Activated CD4-positive, alpha-beta memory T cell treated with anti-CD3 and anti-CD28 coated beads, Interleukin-2, amount 10 ng/mL, durations not matched to agents 7 days and 5 days (primary cell): ENCODE measurements at regions not wholly inside any gene's neighbourhood (a gene's known extent, or its start where the extent isn't known, plus 50 kb on each side); places are given as distances from the start of the nearest gene placed in this dataset.
"Not testable (repeated sequence)": the region's sequence is repeated elsewhere in the genome, so short reads cannot be mapped to it uniquely, and the experiment has no call there.

Experiments
- CTCF ChIA-PET: fragments of 350-600 bp; sonication (Branson Sonifier 250); formaldehyde crosslinking; loops from one replicate; lab custom pipeline; 2021; ENCODE audit warnings: antibody characterized with exemption, inconsistent platforms; lab: Charles Lee
- POLR2A ChIA-PET: fragments of 350-600 bp; sonication (Branson Sonifier 250); formaldehyde crosslinking; loops from one replicate; lab custom pipeline; 2021; ENCODE audit warnings: antibody characterized with exemption; lab: Charles Lee
- DNase-seq: peaks from one replicate; pipeline ENCODE4 v3.0.0-alpha.2; 2020
- H3K27ac Mint-ChIP-seq: one replicate; pipeline ENCODE4 v1.8.0; 2021; ENCODE audit warnings: mild to moderate bottlenecking, mixed read lengths
- H3K27me3 Mint-ChIP-seq: one replicate; pipeline ENCODE4 v1.8.0; 2021; ENCODE audit warnings: mixed read lengths
- H3K36me3 Mint-ChIP-seq: one replicate; pipeline ENCODE4 v1.8.0; 2021; ENCODE audit warnings: low read depth, mixed read lengths
- H3K4me1 Mint-ChIP-seq: one replicate; pipeline ENCODE4 v1.8.0; 2021; ENCODE audit warnings: mixed read lengths
- H3K4me3 Mint-ChIP-seq: one replicate; pipeline ENCODE4 v1.8.0; 2021; ENCODE audit warnings: mild to moderate bottlenecking, mixed read lengths
- H3K9me3 Mint-ChIP-seq: one replicate; pipeline ENCODE4 v1.8.0; 2021; ENCODE audit warnings: mixed read lengths

DNA sequence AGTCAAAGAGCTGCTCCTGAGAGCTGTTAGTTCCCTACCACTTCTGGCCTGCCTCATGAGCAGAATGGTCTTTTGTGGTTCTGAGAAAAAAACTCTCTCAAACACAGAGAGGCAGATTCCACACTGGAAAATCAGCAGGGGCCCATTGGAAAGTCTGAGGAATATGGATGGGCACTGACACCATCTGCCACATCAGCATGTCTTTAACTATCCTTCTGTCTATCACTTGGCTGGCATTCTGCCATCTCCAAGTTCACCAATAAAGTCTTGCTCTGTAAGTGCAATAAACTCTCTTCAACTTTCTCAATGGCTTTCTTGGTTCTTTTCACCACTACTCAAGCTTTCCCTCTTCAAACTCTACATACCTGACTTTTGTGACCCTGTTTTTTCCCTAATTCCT, 101.3 kb upstream of the GALNT15 start:
- H3K27ac Mint-ChIP-seq: no peak overlapping the region

DNA sequence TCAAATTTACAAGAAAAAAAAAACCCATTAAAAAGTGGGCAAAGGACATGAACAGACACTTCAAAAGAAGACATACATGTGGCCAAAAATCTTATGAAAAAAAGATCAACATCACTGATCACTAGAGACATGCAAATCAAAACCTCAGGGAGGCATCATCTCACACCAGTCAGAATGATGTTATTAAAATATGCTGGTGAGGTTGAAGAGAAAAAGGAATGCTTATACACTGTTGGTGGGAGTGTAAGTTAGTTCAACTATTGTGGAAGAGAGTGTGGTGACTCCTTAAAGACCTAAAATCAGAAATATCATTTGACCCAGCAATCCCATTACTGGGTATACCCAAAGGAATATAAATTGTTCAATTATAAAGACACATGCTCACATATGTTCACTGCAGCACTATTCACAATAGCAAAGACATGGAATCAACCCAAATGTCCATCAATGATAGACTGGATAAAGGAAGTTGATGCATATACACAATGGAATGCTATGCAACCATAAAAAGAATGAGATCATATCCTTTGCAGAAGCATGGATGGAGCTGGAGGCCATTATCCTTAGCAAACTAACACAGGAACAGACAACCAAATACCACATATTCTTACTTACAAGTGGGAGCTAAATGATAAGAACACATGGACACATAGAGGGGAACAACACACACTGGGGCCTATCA, 100.3 kb upstream of the GALNT15 start:
- H3K27me3 Mint-ChIP-seq, POLR2A ChIA-PET, H3K36me3 Mint-ChIP-seq, DNase-seq, H3K9me3 Mint-ChIP-seq, H3K4me1 Mint-ChIP-seq, H3K4me3 Mint-ChIP-seq, H3K27ac Mint-ChIP-seq: not testable (repeated sequence)
- CTCF ChIA-PET: interaction anchor here (0.8 kb wide), 1 partner anchor 25 kb away, joined by 3 read pairs; no protein-coding TSS in a partner anchor

More for the DNA sequence above, 101.3 kb upstream of the GALNT15 start:
- ChIA-PET CTCF (interaction anchor here (1.6 kb wide), 1 partner anchor 106 kb away, joined by 3 read pairs; no protein-coding TSS in a partner anchor), POLR2A (no interaction called here)
- Mint-ChIP-seq H3K4me3 (no peak overlapping the region), H3K9me3 (peaks cover 6% of the 10 kb centered on the region), H3K36me3 (no peaks in the 10 kb centered on the region), H3K4me1 (no peaks in the 10 kb centered on the region), H3K27me3 (peaks cover 6% of the 10 kb centered on the region)
- no peak for DNase-seq

DNA sequence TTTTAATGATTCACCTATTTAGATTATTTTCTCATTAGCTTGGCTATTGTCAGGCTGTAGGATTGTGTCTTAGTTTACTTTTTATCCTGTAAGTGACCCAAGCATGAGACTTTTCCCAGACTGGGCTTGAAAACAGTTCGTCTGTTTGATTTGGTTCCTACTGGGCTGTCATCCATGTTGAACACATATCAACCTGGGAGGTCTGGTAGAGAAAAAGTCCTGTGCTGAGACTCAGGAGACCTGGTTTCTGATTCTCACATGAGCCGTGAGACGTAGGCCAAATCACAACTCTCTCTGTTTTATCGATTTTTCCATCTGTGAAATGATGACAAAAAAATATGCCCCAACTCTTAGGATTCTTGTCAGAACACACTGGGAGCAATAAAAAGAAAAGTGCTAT, 98.8 kb upstream of the GALNT15 start:
- Mint-ChIP-seq H3K9me3 (peaks cover 8% of the 10 kb centered on the region), H3K27me3 (peaks cover 6% of the 10 kb centered on the region), H3K4me1 (no peaks in the 10 kb centered on the region), H3K4me3 (no peak overlapping the region), H3K36me3 (no peaks in the 10 kb centered on the region), H3K27ac (no peak overlapping the region)
- DNase-seq: no peak
- CTCF ChIA-PET: no interaction called here
- POLR2A ChIA-PET: no interaction called here

DNA sequence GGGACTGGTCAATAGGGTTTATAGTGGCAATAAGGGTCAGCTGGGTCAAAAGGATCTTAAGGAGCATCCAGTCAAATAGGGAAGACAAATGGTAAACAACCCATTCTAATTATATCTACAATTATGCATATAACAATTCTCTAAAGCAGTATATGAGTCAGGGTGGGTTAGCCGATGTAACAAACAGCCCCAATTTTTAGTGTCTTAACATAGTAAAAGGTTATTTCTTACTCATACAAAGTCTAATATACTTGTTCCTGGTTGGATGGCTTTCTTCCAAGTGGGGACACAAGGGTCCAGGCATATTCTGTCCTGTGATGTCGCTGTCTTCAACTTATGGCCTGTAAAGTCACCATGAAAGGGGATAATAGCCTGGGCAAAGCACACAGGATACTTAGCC, 97.9 kb upstream of the GALNT15 start:
- Mint-ChIP-seq H3K36me3 (no peaks in the 10 kb centered on the region), H3K9me3 (peaks cover 13% of the 10 kb centered on the region), H3K4me3 (no peak overlapping the region), H3K27me3 (peaks cover 6% of the 10 kb centered on the region), H3K4me1 (no peaks in the 10 kb centered on the region), H3K27ac (no peak overlapping the region)
- no peak for DNase-seq
- ChIA-PET POLR2A (no interaction called here), CTCF (no interaction called here)

DNA sequence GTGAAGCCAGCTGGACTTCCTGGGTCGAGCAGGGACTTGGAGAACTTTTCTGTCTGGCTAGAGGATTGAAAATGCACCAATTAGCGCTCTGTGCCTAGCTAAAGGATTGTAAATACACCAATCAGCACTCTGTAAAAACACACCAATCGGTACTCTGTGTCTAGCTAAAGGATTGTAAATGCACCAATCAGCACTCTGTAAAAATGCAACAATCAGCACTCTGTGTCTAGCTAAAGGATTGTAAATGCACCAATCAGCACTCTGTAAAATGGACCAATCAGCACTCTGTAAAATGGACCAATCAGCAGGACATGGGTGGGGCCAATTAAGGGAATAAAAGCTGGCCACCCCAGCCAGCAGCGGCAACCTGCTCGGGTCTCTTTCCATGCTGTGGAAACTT, 97.3 kb upstream of the GALNT15 start:
- DNase-seq, POLR2A ChIA-PET, H3K27ac Mint-ChIP-seq, CTCF ChIA-PET, H3K4me1 Mint-ChIP-seq, H3K36me3 Mint-ChIP-seq, H3K4me3 Mint-ChIP-seq, H3K27me3 Mint-ChIP-seq: not testable (repeated sequence)
- H3K9me3 Mint-ChIP-seq: peaks cover 17% of the 10 kb centered on the region

DNA sequence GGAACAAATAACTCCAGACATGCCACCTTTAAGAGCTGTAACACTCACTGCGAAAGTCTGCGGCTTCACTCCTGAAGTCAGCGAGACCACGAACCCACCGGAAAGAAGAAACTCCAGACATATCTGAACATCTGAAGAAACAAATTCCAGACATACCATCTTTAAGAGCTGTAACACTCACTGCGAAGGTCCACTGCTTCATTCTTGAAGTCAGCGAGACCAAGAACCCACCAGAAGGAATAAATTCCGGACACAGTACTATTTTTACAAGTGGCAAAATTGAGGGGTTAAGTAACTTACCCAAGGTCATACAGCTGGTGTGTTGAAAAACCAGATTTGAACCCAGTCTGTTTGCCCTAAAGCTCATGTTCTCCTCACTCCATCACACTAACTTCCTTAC, 96.8 kb upstream of the GALNT15 start:
- H3K4me3 Mint-ChIP-seq, POLR2A ChIA-PET, CTCF ChIA-PET, DNase-seq, H3K36me3 Mint-ChIP-seq, H3K4me1 Mint-ChIP-seq, H3K27me3 Mint-ChIP-seq, H3K27ac Mint-ChIP-seq: not testable (repeated sequence)
- H3K9me3 Mint-ChIP-seq: peaks cover 22% of the 10 kb centered on the region

DNA sequence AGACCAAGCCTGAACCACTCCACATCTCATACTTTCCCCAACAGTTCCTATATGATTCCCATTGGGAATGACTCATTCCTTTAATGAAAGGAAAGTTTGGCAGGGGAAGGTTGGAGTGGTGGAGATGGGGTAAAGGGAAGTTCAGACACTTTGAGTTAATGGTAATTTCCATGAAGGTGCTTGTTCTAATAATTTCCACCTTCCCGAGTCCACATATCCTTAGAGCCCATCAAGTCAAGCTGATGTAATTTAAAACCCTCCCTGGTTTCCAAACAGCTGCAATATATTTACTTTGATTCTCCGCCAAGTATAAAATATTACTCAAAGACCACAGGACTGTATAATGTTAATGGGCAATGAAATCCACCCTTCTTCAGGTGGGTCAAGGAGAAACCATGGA, 95.0 kb upstream of the GALNT15 start:
- POLR2A ChIA-PET: no interaction called here
- Mint-ChIP-seq H3K9me3 (peaks cover 27% of the 10 kb centered on the region), H3K27me3 (peaks cover 6% of the 10 kb centered on the region), H3K4me3 (no peak overlapping the region), H3K36me3 (peaks cover 3% of the 10 kb centered on the region), H3K27ac (no peak overlapping the region), H3K4me1 (no peaks in the 10 kb centered on the region)
- no peak for DNase-seq
- CTCF ChIA-PET: no interaction called here

DNA sequence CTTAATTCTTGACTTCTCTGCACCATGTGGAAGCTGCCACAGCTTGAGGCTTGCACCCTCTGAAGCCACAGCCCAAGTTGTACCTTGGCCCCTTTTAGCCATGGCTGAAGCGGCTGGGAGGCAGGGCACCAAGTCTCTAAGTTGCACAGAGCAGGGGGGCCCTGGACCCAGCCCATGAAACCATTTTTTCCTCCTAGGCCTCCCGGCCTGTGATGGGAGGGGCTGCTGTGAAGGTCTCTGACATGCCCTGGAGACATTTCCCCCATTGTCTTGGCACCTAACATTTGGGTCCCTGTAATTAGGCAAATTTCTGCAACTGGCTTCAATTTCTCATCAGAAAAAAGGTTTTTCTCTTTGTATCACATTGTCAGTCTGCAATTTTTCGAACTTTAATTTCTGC, 92.8 kb upstream of the GALNT15 start:
- Mint-ChIP-seq H3K27me3 (peaks cover 5% of the 10 kb centered on the region), H3K9me3 (peaks cover 27% of the 10 kb centered on the region), H3K36me3 (peaks cover 3% of the 10 kb centered on the region), H3K4me3 (no peak overlapping the region), H3K27ac (no peak overlapping the region), H3K4me1 (no peaks in the 10 kb centered on the region)
- CTCF ChIA-PET: no interaction called here
- POLR2A ChIA-PET: no interaction called here
- no peak for DNase-seq

DNA sequence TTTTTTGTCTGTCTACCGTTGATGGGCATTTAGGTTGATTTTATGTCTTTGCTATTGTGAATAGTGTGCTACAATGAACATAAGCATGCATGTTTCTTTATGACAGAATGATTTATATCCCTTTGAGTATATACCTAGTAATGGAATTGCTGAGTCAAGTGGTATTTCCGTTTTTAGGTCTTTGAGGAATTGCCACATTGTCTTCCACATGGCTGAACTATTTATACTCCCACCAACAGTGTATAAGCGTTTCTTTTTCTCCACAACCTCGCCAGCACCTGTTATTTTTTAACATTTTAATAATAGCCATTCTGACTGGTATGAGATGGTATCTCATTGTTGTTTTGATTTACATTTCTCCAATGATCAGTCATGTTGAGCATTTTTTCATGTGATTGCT, 89.6 kb upstream of the GALNT15 start:
- CTCF ChIA-PET: no interaction called here
- Mint-ChIP-seq H3K27ac (no peak overlapping the region), H3K36me3 (peaks cover 3% of the 10 kb centered on the region), H3K27me3 (peaks cover 2% of the 10 kb centered on the region), H3K4me1 (no peaks in the 10 kb centered on the region), H3K9me3 (peaks cover 21% of the 10 kb centered on the region), H3K4me3 (no peak overlapping the region)
- DNase-seq: no peak
- POLR2A ChIA-PET: no interaction called here

DNA sequence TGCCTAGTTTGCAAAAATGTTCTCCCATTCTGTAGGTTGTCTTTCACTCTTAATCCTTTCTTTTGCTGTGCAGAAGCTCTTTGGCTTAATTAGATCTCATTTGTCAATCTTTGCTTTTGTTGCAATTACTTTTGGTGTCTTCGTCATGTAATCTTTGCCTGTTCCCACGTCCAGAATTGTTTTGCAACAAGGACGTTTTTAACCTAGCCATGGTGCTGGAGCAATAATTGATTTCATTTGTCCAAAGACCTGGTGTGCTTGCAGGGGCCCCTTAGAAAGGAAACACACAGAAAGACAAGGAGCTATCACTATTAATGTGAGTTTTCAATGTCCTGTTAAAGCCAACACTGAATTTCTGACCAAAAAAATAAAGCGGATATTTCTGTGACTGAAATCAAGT, 89.1 kb upstream of the GALNT15 start:
- Mint-ChIP-seq H3K9me3 (peaks cover 21% of the 10 kb centered on the region), H3K36me3 (peaks cover 3% of the 10 kb centered on the region), H3K4me3 (no peak overlapping the region), H3K4me1 (no peaks in the 10 kb centered on the region), H3K27me3 (peaks cover 5% of the 10 kb centered on the region), H3K27ac (no peak overlapping the region)
- ChIA-PET POLR2A (no interaction called here), CTCF (no interaction called here)
- DNase-seq: no peak

DNA sequence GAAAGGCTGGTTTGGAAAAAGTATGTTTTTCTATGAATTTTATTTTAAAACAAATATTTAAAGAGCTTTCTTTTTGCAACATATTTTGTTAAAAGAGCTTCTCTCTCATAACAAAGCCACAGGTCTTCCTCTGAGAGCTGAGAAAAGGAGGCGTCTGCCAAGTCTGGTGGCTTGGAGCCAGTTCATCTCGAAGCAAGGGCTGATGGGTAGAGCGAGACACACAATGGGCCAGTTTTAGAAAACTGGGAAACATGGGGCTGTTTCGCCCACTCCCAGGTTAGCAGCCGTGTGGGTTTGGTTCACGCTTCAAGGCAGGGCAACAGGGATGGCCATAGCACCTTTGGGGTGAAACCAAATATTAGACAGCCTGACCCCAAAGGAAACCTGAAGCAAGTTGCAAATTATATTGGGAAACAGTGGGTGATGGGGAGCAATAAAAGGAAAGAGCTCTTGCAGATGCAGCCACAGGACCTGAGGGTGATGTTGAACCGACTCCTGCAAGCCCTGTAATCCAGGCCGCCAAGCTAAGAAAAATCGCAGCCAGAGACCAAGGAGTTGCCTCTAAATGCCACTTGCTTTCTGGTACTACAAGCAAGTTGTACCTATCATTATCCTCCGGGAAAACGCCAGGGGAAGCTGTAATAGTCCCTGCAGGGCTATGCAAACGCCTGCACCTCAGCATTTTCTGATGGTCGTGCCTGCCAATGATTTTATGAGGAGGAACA, 88.4 kb upstream of the GALNT15 start:
- H3K9me3 Mint-ChIP-seq: peaks cover 16% of the 10 kb centered on the region
- peaks cover 5% of the 10 kb centered on the region for H3K27me3 Mint-ChIP-seq
- DNase-seq: no peak
- H3K27ac Mint-ChIP-seq: no peak overlapping the region
- CTCF ChIA-PET: no interaction called here
- peaks cover 3% of the 10 kb centered on the region for H3K36me3 Mint-ChIP-seq
- H3K4me1 Mint-ChIP-seq: no peaks in the 10 kb centered on the region
- POLR2A ChIA-PET: no interaction called here
- H3K4me3 Mint-ChIP-seq: no peak overlapping the region

DNA sequence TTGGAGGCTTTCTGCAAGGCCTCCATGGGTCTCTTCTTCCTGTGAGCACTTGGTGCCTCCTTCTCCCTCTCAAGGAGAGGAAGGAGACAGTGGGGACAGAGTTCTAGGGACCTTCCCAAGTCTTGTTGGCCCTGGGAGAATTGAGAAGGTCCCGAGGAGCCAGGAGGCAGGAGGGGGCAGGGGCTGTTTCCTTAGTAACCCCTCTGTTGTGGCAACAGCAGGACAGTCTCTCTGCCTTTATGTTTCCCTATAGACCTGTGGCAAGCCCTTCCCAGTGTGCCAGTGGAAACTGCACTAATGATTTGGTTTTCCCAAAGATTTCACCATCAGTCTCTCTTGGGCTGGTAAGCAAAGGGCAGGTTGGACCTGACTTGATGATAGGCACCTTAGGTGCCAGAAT, 87.8 kb upstream of the GALNT15 start:
- no peaks in the 10 kb centered on the region for H3K4me1 Mint-ChIP-seq
- no peak for DNase-seq
- H3K27ac Mint-ChIP-seq: no peak overlapping the region
- H3K9me3 Mint-ChIP-seq: peaks cover 13% of the 10 kb centered on the region
- ChIA-PET CTCF (no interaction called here), POLR2A (no interaction called here)
- H3K36me3 Mint-ChIP-seq: peaks cover 3% of the 10 kb centered on the region
- H3K4me3 Mint-ChIP-seq: no peak overlapping the region
- peaks cover 8% of the 10 kb centered on the region for H3K27me3 Mint-ChIP-seq

DNA sequence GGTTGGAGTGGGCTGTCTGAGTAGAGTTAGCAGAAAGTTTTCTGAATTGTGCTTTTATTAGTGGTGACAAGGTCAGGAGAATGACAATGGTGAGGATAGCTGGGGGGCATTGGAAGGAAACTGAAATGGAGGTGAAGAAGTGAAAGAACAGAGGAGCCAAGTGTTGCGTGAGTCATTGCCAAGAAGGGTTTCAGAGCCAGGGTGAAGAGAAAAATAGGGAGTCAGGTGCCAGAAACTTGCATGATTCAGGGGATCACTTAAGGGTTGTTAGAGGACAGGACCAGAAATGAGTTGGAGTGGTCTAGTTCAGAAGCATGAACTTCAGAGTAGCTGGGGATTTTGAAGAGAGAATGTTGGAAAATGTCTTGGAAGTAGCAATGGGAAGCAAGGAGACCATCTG, 86.0 kb upstream of the GALNT15 start:
- ChIA-PET CTCF (no interaction called here), POLR2A (no interaction called here)
- Mint-ChIP-seq H3K4me1 (no peaks in the 10 kb centered on the region), H3K4me3 (no peak overlapping the region), H3K27ac (no peak overlapping the region), H3K27me3 (peaks cover 6% of the 10 kb centered on the region), H3K36me3 (no peaks in the 10 kb centered on the region), H3K9me3 (no peaks in the 10 kb centered on the region)
- DNase-seq: no peak

DNA sequence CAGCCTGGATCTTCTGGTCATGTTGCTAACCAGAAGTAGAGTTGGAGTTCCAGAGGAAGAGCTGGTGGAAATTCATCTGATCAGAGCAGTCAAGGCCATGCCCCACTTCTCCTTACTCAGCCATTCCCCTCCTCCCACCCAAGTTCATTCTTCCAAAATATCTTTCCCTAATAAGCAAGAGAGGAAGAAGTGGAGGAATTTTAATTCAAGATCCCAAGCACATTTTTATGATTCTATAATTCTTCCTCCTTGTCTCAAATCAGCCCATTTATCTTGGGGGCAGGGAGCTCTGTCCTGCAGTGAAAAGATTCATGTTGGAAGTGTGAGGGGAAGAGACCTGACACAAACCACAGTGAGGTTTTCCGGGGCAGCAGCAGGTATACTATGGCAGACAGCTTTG, 85.0 kb upstream of the GALNT15 start:
- no peaks in the 10 kb centered on the region for H3K9me3 Mint-ChIP-seq
- CTCF ChIA-PET: no interaction called here
- DNase-seq: no peak
- H3K27ac Mint-ChIP-seq: no peak overlapping the region
- H3K4me1 Mint-ChIP-seq: no peaks in the 10 kb centered on the region
- H3K4me3 Mint-ChIP-seq: no peak overlapping the region
- H3K27me3 Mint-ChIP-seq: peaks cover 7% of the 10 kb centered on the region
- H3K36me3 Mint-ChIP-seq: no peaks in the 10 kb centered on the region
- POLR2A ChIA-PET: no interaction called here
